Activated T-cell treated with anti-CD3 and anti-CD28 coated beads, Interleukin-2, amount 50 U/mL, for 72 hours (primary cell): ENCODE measurements at regions not wholly inside any gene's neighbourhood (a gene's known extent, or its start where the extent isn't known, plus 50 kb on each side); places are given as distances from the start of the nearest gene placed in this dataset.
"Not testable (repeated sequence)": the region's sequence is repeated elsewhere in the genome, so short reads cannot be mapped to it uniquely, and the experiment has no call there.

Experiments used
- ATAC-seq, 2 donors: fragments of 150-1000 bp; cut with Tn5 transposase; replicated peaks in 1 of 2; 2 replicates each; pipeline ENCODE4 v1.10.0; 2021; ENCODE audit warnings: moderate library complexity in 2 of 2, mild to moderate bottlenecking in 1 of 2
- DNase-seq, 2 donors: peaks; one replicate each; pipeline ENCODE4 v3.0.0; 2021 to 2022; ENCODE audit warnings: mixed read lengths in 1 of 2
- H3K27ac Mint-ChIP-seq: one replicate; pipeline ENCODE4 v1.8.0; 2022; ENCODE audit warnings: mild to moderate bottlenecking, moderate library complexity, mixed read lengths
- H3K27me3 Mint-ChIP-seq: one replicate; pipeline ENCODE4 v1.8.0; 2022; ENCODE audit warnings: low read depth, mixed read lengths
- H3K36me3 Mint-ChIP-seq, 2 donors: one replicate each; pipeline ENCODE4 v1.8.0; 2022; ENCODE audit warnings: mixed read lengths in 2 of 2, mild to moderate bottlenecking in 1 of 2; ENCODE audit not compliant: insufficient read depth in 2 of 2
- H3K4me1 Mint-ChIP-seq: one replicate; pipeline ENCODE4 v1.8.0; 2022; ENCODE audit warnings: low read depth, mixed read lengths
- H3K4me3 Mint-ChIP-seq, 2 donors: one replicate each; pipeline ENCODE4 v1.8.0; 2022; ENCODE audit warnings: mild to moderate bottlenecking in 2 of 2, mixed read lengths in 2 of 2, moderate library complexity in 2 of 2
- H3K9me3 Mint-ChIP-seq, 2 donors: one replicate each; pipeline ENCODE4 v1.8.0; 2022; ENCODE audit warnings: mixed read lengths in 2 of 2

DNA sequence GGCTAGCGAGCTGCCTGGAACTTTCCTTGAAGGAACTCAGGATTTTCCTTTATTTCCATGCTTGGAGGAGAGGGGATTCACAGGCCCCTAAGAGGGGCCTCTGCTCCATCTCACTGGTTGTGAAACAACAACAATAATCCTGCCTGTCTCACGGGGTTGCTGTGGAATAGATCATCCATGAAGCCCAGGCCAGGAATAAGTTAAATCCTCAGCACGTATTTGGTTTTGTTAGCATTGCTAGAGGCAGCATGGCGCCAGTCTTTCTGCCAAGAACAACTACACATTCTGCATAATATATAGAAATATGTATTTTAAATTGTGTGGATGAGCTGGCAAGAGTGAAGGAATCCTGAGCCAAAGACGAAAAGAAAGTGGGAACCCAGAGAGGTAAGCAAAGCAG, 80.8 kb upstream of the L3MBTL4 start:
- no peak for ATAC-seq
- Mint-ChIP-seq H3K4me1 (no peaks in the 10 kb centered on the region), H3K27ac (no peak overlapping the region), H3K27me3 (no peaks in the 10 kb centered on the region), H3K4me3 (no peak overlapping the region), H3K9me3 (peaks cover 0 to 2% of the 10 kb centered on the region in 2 donors), H3K36me3 (no peaks in the 10 kb centered on the region)
- no peak for DNase-seq

DNA sequence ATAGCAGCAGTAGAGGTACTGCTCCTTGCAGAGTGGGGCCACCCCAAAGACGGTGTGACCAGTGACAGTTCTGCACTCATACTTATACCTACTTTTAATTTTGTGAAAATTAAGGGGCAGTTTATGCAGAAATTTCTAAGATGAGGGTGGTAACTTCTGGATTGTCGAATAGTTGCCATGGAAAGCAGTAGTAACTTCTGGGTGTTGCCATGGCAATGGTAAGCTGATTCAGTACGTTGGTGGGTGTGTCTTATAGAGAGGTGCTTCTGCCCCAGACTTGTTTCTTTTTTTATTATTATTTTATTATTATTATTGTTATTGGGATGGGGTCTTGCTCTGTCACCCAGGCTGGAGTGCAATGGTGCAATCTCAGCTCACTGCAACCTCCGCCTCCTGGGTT, 82.8 kb upstream of the L3MBTL4 start:
- ATAC-seq: no peak
- Mint-ChIP-seq H3K4me1 (no peaks in the 10 kb centered on the region), H3K27me3 (no peaks in the 10 kb centered on the region), H3K36me3 (no peaks in the 10 kb centered on the region), H3K27ac (no peak overlapping the region), H3K4me3 (no peak overlapping the region), H3K9me3 (peaks cover 1 to 2% of the 10 kb centered on the region in 2 donors)
- DNase-seq: no peak

GRCh38 chr18:6498289-6498856, 83.7 kb upstream of the L3MBTL4 start:
- Mint-ChIP-seq H3K4me3 (no peak overlapping the region), H3K9me3 (peaks cover 2 to 3% of the 10 kb centered on the region in 2 donors), H3K27ac (no peak overlapping the region), H3K27me3 (no peaks in the 10 kb centered on the region), H3K4me1 (no peaks in the 10 kb centered on the region), H3K36me3 (no peaks in the 10 kb centered on the region)
- ATAC-seq: no peak
- no peak for DNase-seq

DNA sequence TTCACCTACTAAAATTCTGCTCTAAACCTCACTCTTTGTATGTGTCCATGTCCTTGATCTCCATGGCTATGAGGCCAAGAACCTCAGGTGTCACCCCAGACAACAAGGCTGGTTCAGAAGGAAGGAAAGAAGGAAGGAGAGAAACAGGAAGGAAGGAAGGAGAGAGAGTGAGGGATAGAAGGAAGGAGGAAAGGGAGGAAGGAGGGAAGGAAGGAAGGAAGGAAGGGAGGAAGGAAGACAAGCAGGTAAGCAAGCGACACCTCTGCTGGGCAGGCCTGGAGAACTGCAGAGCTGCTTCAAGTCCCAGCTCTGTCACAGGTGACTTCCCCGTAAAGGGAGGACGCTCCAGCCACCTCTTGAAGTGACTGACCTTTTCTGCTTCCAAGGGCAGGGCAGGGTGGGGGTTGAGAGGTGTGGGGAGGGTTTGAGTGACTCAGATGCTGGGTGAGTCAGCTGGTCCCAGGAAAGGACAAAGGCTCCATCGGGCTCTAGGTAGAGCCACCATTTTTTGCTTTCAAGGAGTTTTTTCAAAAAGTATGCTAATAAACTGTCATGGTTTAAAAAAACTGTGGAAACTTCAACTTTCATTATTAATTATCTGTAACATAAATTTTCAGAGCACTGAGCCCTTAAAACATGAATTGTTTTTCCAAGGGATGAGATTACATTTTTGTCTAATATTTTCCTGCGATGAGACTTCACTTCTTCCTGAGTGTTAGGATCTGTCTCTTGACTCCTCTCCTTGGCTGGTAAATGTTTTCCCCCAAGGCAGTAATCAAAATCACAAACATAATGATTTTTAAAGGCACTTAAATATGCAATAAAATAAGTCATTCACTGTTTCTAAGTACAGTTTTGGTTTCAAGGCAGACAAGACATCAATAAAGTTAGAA, 90.1 kb upstream of the L3MBTL4 start:
- DNase-seq: no peak
- Mint-ChIP-seq H3K4me3 (no peak overlapping the region), H3K27ac (no peak overlapping the region), H3K27me3 (no peaks in the 10 kb centered on the region), H3K9me3 (peaks cover 0 to 3% of the 10 kb centered on the region in 2 donors), H3K36me3 (no peaks in the 10 kb centered on the region), H3K4me1 (no peaks in the 10 kb centered on the region)
- ATAC-seq: no peak

- no peak overlapping the region for H3K4me3 Mint-ChIP-seq
- H3K27me3 Mint-ChIP-seq: no peaks in the 10 kb centered on the region
- no peak overlapping the region for H3K27ac Mint-ChIP-seq
- H3K9me3 Mint-ChIP-seq: peaks cover 0 to 3% of the 10 kb centered on the region in 2 donors
- ATAC-seq (no peak), DNase-seq (no peak)
- H3K4me1 Mint-ChIP-seq: no peaks in the 10 kb centered on the region
- no peaks in the 10 kb centered on the region for H3K36me3 Mint-ChIP-seq
Observed at GRCh38 chr18:6505498-6505875, 90.8 kb upstream of the L3MBTL4 start.

- H3K36me3 Mint-ChIP-seq: no peaks in the 10 kb centered on the region
- no peak for DNase-seq
Observed at GRCh38 chr18:6509417-6509816, 94.7 kb upstream of the L3MBTL4 start.

DNA sequence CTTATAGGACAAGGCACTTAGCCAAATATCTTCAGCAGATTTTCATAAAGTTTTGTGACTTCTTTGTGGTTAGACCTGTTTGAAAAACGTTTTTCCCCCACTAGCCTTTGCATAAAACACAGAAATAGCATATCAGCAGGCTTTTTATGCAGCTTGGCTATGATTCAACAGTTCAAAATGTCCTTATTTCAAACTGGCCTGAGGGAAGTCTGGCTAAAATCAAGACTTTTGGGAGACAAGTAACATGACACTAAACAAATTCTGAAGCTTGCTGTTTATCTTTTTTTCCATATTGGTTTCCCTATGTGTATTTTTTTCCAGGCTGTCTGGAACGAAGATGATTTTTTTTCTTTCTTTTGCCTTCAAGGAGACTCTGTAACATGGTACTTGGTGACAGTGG, 95.1 kb upstream of the L3MBTL4 start:
- Mint-ChIP-seq H3K36me3 (no peaks in the 10 kb centered on the region), H3K4me3 (no peak overlapping the region), H3K27me3 (no peaks in the 10 kb centered on the region), H3K9me3 (peaks cover 0 to 2% of the 10 kb centered on the region in 2 donors), H3K27ac (no peak overlapping the region), H3K4me1 (no peaks in the 10 kb centered on the region)
- DNase-seq: no peak
- no peak for ATAC-seq

More at GRCh38 chr18:6509417-6509816, 94.7 kb upstream of the L3MBTL4 start:
- no peak for ATAC-seq
- no peaks in the 10 kb centered on the region for H3K4me1 Mint-ChIP-seq
- no peak overlapping the region for H3K27ac Mint-ChIP-seq
- peaks cover 0 to 2% of the 10 kb centered on the region in 2 donors for H3K9me3 Mint-ChIP-seq
- no peak overlapping the region for H3K4me3 Mint-ChIP-seq
- H3K27me3 Mint-ChIP-seq: no peaks in the 10 kb centered on the region

DNA sequence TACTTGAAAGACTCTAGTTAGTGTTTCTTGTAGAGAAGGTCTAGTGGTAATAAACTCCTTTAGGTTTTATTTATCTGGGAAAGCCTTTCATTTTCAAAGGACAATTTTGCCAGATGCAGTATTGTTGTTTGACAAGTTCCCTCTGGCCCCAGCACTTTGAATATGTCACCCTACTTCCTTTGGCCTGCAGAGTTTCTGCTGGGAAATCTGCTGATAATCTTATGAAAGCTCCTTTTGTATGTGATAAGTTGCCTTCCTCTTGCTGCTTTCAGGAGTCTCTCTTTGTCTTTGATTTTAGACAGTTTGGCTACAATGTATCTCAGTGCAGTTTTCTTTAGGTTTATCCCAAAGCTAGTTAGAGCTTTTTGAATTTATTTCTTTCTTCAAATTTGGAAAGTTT, 106.2 kb upstream of the L3MBTL4 start:
- H3K9me3 Mint-ChIP-seq: peaks cover 13 to 21% of the 10 kb centered on the region in 2 donors
- H3K4me1 Mint-ChIP-seq: no peaks in the 10 kb centered on the region
- no peak overlapping the region for H3K4me3 Mint-ChIP-seq
- peaks cover 0 to 1% of the 10 kb centered on the region in 2 donors for H3K36me3 Mint-ChIP-seq
- DNase-seq: no peak
- H3K27me3 Mint-ChIP-seq: peaks cover 5% of the 10 kb centered on the region
- H3K27ac Mint-ChIP-seq: no peak overlapping the region
- no peak for ATAC-seq

DNA sequence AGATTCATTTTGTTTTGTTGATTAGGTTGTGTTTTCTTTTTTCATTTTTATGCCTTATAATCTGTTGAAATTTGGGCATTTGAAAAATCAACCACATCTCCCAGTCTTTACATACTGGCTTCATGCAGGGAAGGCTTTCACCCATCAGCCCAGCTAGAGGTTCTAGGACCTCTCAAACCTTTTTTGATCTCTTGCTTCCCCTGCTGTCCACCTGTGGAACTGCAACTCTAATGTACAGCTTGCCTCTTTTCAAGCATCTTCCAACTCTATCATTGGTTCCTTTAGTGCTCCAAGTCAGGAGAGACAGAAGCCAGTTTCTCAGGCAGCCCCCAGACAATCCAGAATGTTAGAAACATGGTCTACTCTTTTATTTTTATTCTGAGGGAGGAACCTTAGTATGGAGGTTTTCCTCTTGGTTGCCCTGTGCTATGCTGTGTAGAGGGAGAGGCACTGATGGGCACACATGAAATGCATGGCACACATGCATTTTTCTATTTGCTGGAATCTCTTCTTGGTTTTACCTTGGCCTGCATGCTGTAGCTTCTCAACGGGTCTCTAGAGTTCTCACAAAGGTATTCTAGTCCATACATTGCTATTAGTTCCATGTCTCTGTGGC, 107.2 kb upstream of the L3MBTL4 start:
- Mint-ChIP-seq H3K27ac (no peak overlapping the region), H3K9me3 (peaks cover 13 to 17% of the 10 kb centered on the region in 2 donors), H3K36me3 (peaks cover 0 to 1% of the 10 kb centered on the region in 2 donors), H3K4me3 (no peak overlapping the region), H3K4me1 (no peaks in the 10 kb centered on the region), H3K27me3 (peaks cover 5% of the 10 kb centered on the region)
- DNase-seq (peak; percentile 4 to 13), ATAC-seq (no peak)

- ATAC-seq: no peak
Observed at GRCh38 chr18:6525604-6526003, 110.9 kb upstream of the L3MBTL4 start.

DNA sequence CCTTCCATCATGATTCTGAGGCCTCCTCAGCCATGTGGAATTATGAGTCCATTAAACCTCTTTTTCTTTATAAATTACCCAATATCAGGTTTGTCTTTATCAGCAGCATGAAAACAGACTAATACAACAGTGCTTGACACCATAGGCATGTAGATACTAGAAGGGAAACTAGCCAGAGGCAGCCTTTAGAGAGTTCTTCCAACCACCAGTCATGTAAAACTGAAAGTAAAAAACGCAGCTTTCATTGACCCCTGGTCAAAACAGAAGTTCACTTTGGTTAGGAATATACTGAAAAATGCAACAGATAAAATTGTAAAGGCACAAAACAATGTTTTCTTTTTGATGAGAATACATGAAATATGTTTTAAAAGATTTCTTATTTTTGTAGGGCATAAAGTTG, 122.8 kb upstream of the L3MBTL4 start:
- Mint-ChIP-seq H3K4me1 (no peaks in the 10 kb centered on the region), H3K9me3 (peaks cover 2 to 5% of the 10 kb centered on the region in 2 donors), H3K27me3 (no peaks in the 10 kb centered on the region), H3K27ac (no peak overlapping the region), H3K36me3 (no peaks in the 10 kb centered on the region), H3K4me3 (no peak overlapping the region)
- ATAC-seq: no peak
- no peak for DNase-seq

More at GRCh38 chr18:6525604-6526003, 110.9 kb upstream of the L3MBTL4 start:
- H3K27ac Mint-ChIP-seq: no peak overlapping the region
- peaks cover 5 to 13% of the 10 kb centered on the region in 2 donors for H3K9me3 Mint-ChIP-seq
- H3K36me3 Mint-ChIP-seq: peaks cover 1% of the 10 kb centered on the region in 2 donors
- no peaks in the 10 kb centered on the region for H3K4me1 Mint-ChIP-seq
- no peak overlapping the region for H3K4me3 Mint-ChIP-seq
- no peak for DNase-seq
- peaks cover 5% of the 10 kb centered on the region for H3K27me3 Mint-ChIP-seq

DNA sequence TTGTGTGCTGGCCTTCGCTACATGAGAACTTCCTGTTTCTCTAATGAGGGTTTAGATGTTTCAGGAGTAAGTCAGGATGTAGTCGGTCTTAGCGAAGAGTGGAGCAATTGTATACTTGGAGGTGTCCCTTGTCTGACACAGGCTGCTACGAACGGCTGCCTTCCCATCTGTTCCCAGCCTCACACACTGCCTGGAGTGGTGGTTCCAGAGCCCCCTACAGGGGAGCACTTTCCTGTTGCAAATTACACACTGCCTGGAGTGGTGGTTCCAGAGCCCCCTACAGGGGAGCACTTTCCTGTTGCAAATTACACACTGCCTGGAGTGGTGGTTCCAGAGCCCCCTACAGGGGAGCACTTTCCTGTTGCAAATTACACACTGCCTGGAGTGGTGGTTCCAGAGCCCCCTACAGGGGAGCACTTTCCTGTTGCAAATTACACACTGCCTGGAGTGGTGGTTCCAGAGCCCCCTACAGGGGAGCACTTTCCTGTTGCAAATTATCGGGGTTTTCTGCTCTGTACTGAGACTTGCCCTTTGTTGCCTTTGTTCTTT, 126.5 kb upstream of the L3MBTL4 start:
- H3K27ac Mint-ChIP-seq, H3K27me3 Mint-ChIP-seq, DNase-seq, ATAC-seq, H3K36me3 Mint-ChIP-seq, H3K4me3 Mint-ChIP-seq, H3K9me3 Mint-ChIP-seq, H3K4me1 Mint-ChIP-seq: not testable (repeated sequence)

DNA sequence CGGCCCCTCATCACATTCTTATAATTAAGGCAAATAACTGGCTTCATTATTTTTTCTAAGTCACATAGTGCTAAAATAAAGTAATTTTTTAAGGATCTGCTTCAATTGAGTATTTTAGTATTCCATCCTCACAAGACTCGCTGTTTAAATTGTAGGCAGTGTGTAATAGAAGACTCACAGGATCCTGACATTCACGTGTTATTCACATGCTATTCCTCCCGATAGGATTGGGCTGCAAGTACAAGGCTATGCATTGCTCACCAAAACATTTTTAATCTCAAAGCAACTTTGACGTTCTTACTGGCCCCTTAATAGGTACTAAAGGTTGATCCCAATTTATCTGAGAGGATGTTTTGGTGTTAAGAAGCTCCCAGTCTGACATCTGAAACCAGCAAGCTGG, 127.6 kb upstream of the L3MBTL4 start:
- Mint-ChIP-seq H3K4me1 (no peaks in the 10 kb centered on the region), H3K27me3 (no peaks in the 10 kb centered on the region), H3K36me3 (no peaks in the 10 kb centered on the region), H3K4me3 (no peak overlapping the region), H3K27ac (no peak overlapping the region), H3K9me3 (peaks cover 0 to 3% of the 10 kb centered on the region in 2 donors)
- ATAC-seq (no peak), DNase-seq (no peak)
